ENCODE measurements at regions not wholly inside any gene's neighbourhood (a gene's known extent, or its start where the extent isn't known, plus 50 kb on each side); places are given as distances from the start of the nearest gene placed in this dataset.
"Not testable (repeated sequence)": the region's sequence is repeated elsewhere in the genome, so short reads cannot be mapped to it uniquely, and the experiment has no call there.

- Histone ChIP-seq H3K4me3 (ENCODE audit: low read length) (no peak overlapping the region), H3K9me3 (ENCODE audit: control insufficient read depth, insufficient read depth, low read length) (no peaks in the 10 kb centered on the region), H3K9me2 (replicated peaks; ENCODE audit: control insufficient read depth, low read length) (no peaks in the 10 kb centered on the region), H3F3A (ENCODE audit: control insufficient read depth, insufficient read depth) (no peaks in the 10 kb centered on the region), H3K27ac (ENCODE audit: low read depth, low read length) (no peak overlapping the region), H4K20me1 (ENCODE audit: control insufficient read depth, insufficient read depth, low read depth, low read length) (no peaks in the 10 kb centered on the region), H3K36me3 (ENCODE audit: control insufficient read depth, low read length) (no peaks in the 10 kb centered on the region), H3K4me2 (ENCODE audit: low read length) (no peak overlapping the region), H3K79me2 (ENCODE audit: control insufficient read depth, low read length) (no peaks in the 10 kb centered on the region), H3K4me1 (ENCODE audit: control insufficient read depth, low read length) (no peaks in the 10 kb centered on the region), H3K27me3 (ENCODE audit: control insufficient read depth, low read length) (no peaks in the 10 kb centered on the region)
- TF ChIP-seq CTCF (IDR thresholded peaks at IDR 0.05; ENCODE audit: low read depth, low read length, poor library complexity, severe bottlenecking), result no peak
- no peak for TF ChIP-seq EZH2phosphoT487 (IDR thresholded peaks at IDR 0.05; ENCODE audit: borderline replicate concordance, low read length)
Observed at GRCh38 chr3:159749406-159749805, 239.2 kb upstream of the IL12A start.

GRCh38 chr3:159751146-159751545, 237.5 kb upstream of the IL12A start:
- no peaks in the 10 kb centered on the region for H3K9me2 ChIP-seq (replicated peaks; ENCODE audit: control insufficient read depth, low read length)
- no peak overlapping the region for H3K4me3 ChIP-seq (ENCODE audit: low read length)
- no peak overlapping the region for H3K4me2 ChIP-seq (ENCODE audit: low read length)
- TF ChIP-seq CTCF (IDR thresholded peaks at IDR 0.05; ENCODE audit: low read depth, low read length, poor library complexity, severe bottlenecking), result no peak
- TF ChIP-seq EZH2phosphoT487 (IDR thresholded peaks at IDR 0.05; ENCODE audit: borderline replicate concordance, low read length), result no peak
- no peak overlapping the region for H3K27ac ChIP-seq (ENCODE audit: low read depth, low read length)
- no peaks in the 10 kb centered on the region for H3K36me3 ChIP-seq (ENCODE audit: control insufficient read depth, low read length)
- no peaks in the 10 kb centered on the region for H3K27me3 ChIP-seq (ENCODE audit: control insufficient read depth, low read length)
- H3K4me1 ChIP-seq (ENCODE audit: control insufficient read depth, low read length), result no peaks in the 10 kb centered on the region
- H3F3A ChIP-seq (ENCODE audit: control insufficient read depth, insufficient read depth), result no peaks in the 10 kb centered on the region
- H4K20me1 ChIP-seq (ENCODE audit: control insufficient read depth, insufficient read depth, low read depth, low read length), result no peaks in the 10 kb centered on the region
- peaks cover 1% of the 10 kb centered on the region; the same call in 1 of the 2 replicates for H3K9me3 ChIP-seq (ENCODE audit: control insufficient read depth, insufficient read depth, low read length)
- no peaks in the 10 kb centered on the region for H3K79me2 ChIP-seq (ENCODE audit: control insufficient read depth, low read length)

GRCh38 chr3:159751752-159752151, 236.9 kb upstream of the IL12A start:
- no peak overlapping the region for H3K4me3 ChIP-seq (ENCODE audit: low read length)
- no peak overlapping the region for H3K27ac ChIP-seq (ENCODE audit: low read depth, low read length)
- TF ChIP-seq EZH2phosphoT487 (IDR thresholded peaks at IDR 0.05; ENCODE audit: borderline replicate concordance, low read length) (no peak), CTCF (IDR thresholded peaks at IDR 0.05; ENCODE audit: low read depth, low read length, poor library complexity, severe bottlenecking) (no peak)
- H4K20me1 ChIP-seq (ENCODE audit: control insufficient read depth, insufficient read depth, low read depth, low read length), result no peaks in the 10 kb centered on the region
- H3K4me2 ChIP-seq (ENCODE audit: low read length), result no peak overlapping the region
- H3K4me1 ChIP-seq (ENCODE audit: control insufficient read depth, low read length), result no peaks in the 10 kb centered on the region
- no peaks in the 10 kb centered on the region for H3K27me3 ChIP-seq (ENCODE audit: control insufficient read depth, low read length)
- H3K79me2 ChIP-seq (ENCODE audit: control insufficient read depth, low read length), result no peaks in the 10 kb centered on the region
- no peaks in the 10 kb centered on the region for H3K9me2 ChIP-seq (replicated peaks; ENCODE audit: control insufficient read depth, low read length)
- H3K36me3 ChIP-seq (ENCODE audit: control insufficient read depth, low read length), result no peaks in the 10 kb centered on the region
- H3K9me3 ChIP-seq (ENCODE audit: control insufficient read depth, insufficient read depth, low read length), result peaks cover 4% of the 10 kb centered on the region; the same call in 1 of the 2 replicates
- H3F3A ChIP-seq (ENCODE audit: control insufficient read depth, insufficient read depth), result no peaks in the 10 kb centered on the region

GRCh38 chr3:159756279-159757207, 232.1 kb upstream of the IL12A start:
- H4K20me1 ChIP-seq (ENCODE audit: control insufficient read depth, insufficient read depth, low read depth, low read length); H3K9me2 ChIP-seq (replicated peaks; ENCODE audit: control insufficient read depth, low read length); H3K27me3 ChIP-seq (ENCODE audit: control insufficient read depth, low read length); H3K79me2 ChIP-seq (ENCODE audit: control insufficient read depth, low read length); H3K36me3 ChIP-seq (ENCODE audit: control insufficient read depth, low read length); H3F3A ChIP-seq (ENCODE audit: control insufficient read depth, insufficient read depth); H3K4me3 ChIP-seq (ENCODE audit: low read length); H3K27ac ChIP-seq (ENCODE audit: low read depth, low read length); H3K4me1 ChIP-seq (ENCODE audit: control insufficient read depth, low read length); H3K9me3 ChIP-seq (ENCODE audit: control insufficient read depth, insufficient read depth, low read length); H3K4me2 ChIP-seq (ENCODE audit: low read length): not testable (repeated sequence)

Measured in DOHH2 (cell line).